MG63 (cell line): ENCODE measurements at regions not wholly inside any gene's neighbourhood (a gene's known extent, or its start where the extent isn't known, plus 50 kb on each side); places are given as distances from the start of the nearest gene placed in this dataset.
"Not testable (repeated sequence)": the region's sequence is repeated elsewhere in the genome, so short reads cannot be mapped to it uniquely, and the experiment has no call there.

Source experiments
- DNase-seq: peaks from one replicate; pipeline ENCODE4 v3.0.0-alpha.2; 2020
- H3K27me3 ChIP-seq: fragments of 250-450 bp; sonication (Bioruptor Pico); 2 replicates; pipeline ENCODE4 v1.5.1; 2020; ENCODE audit warnings: mild to moderate bottlenecking, moderate library complexity
- H3K36me3 ChIP-seq: fragments of 250-450 bp; sonication (Bioruptor Pico); 2 replicates; pipeline ENCODE4 v1.5.1; 2020; ENCODE audit warnings: mild to moderate bottlenecking, moderate library complexity
- H3K4me3 ChIP-seq: fragments of 250-450 bp; sonication (Bioruptor Pico); 2 replicates; pipeline ENCODE4 v1.5.1; 2020; ENCODE audit warnings: mild to moderate bottlenecking, moderate library complexity
- H3K9me3 ChIP-seq: fragments of 250-450 bp; sonication (Bioruptor Pico); 2 replicates; pipeline ENCODE4 v1.5.1; 2020; ENCODE audit warnings: mild to moderate bottlenecking, moderate library complexity

DNA sequence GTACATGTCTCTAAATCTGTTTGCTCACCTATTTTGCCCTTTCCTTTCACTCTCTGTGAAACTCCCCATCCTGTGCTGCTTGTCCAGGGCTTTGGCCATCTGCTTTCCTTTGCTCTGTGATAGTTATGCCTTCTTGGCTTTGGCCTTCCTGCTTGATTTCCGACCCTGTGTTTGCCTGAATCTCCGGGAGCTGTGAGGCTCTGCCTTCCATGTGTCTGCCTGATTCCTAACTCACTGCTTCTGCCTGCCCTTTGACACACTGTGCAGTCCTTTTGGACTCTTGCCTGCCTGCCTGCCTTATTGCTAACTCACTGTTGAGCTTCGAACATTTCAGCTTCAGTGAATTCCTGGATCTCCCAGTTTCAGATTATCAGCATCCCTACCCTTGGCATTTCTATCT, 143.1 kb downstream of the C4orf33 start:
- Histone ChIP-seq H3K9me3 (no peaks in the 10 kb centered on the region), H3K4me3 (no peak overlapping the region), H3K27me3 (no peaks in the 10 kb centered on the region), H3K36me3 (no peaks in the 10 kb centered on the region)
- DNase-seq, result no peak

DNA sequence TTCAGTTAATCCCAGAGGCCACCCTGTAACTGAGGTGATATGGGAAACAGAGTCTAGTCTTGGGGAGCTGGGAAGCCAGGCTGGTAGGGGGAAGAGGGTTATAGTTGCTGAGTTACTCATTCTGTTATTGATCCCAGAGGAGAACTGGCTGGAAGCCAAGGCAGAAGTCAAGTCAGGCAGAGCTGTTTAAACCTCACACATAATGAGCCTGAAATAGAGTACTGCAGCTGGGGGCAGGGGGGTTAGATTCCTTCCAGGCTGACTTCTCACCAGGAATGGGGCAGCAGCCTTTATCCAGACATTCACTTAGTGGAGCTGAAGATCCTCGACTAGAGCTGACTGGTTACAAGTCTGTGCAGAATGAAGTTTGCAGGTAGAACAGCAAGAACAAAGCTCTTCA, 144.9 kb downstream of the C4orf33 start:
- no peaks in the 10 kb centered on the region for H3K36me3 ChIP-seq
- DNase-seq, result no peak
- H3K9me3 ChIP-seq, result no peaks in the 10 kb centered on the region
- no peak overlapping the region for H3K4me3 ChIP-seq
- no peaks in the 10 kb centered on the region for H3K27me3 ChIP-seq

DNA sequence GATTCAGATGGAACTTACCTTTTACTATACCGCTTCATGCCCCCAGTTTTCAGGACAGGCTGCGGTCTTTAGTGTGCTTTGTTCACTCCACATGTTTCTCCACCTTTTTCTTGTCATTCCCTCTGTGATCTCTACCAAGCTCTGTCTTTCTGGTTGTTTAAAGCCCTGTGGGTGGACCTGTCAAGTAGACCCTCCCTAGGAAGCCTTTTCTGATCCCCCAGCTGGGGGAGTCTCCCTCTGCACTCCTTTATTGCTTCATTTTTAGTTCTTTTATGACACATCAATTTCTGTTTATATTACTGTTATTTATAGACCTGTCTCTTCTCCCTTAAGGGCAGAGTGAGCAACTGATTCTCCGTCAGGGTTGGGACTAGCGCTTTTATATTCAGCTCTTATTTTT, 150.2 kb downstream of the C4orf33 start:
- Histone ChIP-seq H3K9me3 (no peaks in the 10 kb centered on the region), H3K27me3 (no peaks in the 10 kb centered on the region), H3K36me3 (no peaks in the 10 kb centered on the region), H3K4me3 (no peak overlapping the region)
- no peak for DNase-seq

DNA sequence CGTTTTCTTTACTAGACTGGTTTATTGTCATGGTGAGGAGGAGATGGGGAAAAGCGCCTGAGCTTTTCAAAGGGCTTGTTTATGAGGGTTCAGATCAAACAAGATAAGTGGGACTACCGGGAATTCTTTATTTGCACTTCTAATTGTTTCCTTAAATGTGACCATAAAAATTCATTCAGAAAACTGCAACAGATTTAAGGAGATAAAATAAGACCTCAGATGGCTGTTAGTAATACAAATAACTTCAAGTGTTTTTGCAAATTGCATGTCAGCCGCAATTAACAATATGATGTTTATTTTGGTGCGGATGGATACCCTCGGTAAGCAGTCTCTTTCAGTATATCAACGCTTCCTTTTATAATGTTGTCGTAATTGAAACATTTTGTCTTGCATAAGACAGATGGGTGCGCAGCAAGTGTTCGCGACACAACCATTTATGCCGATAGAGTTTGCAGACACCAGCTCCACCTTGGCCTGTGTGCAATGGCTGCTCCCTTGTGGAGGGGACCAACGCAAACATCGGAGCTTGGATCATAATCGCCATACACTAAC, 151.0 kb downstream of the C4orf33 start:
- Histone ChIP-seq H3K4me3 (no peak overlapping the region), H3K27me3 (no peaks in the 10 kb centered on the region), H3K9me3 (no peaks in the 10 kb centered on the region), H3K36me3 (no peaks in the 10 kb centered on the region)
- DNase-seq, result no peak

DNA sequence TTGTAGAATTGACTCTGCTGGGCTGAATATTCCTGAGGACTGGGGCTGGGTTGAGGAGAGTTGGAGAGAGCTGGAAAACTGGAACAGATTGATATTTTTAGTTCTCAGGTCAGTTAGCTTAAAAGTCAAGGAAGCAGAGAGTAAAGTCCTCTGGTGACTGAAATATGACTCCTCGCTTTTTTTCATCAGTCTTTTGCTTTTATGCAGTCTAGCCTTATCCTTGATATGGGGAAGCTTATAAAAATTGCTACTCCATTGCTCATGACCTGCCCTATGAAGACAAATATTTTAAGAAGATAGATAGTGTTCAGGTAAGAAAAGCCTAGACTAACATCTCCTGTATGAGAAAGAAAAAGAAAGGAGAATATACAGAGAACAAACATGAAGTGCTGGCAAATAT, 152.7 kb downstream of the C4orf33 start:
- Histone ChIP-seq H3K4me3 (no peak overlapping the region), H3K27me3 (no peaks in the 10 kb centered on the region)
- DNase-seq, result no peak

DNA sequence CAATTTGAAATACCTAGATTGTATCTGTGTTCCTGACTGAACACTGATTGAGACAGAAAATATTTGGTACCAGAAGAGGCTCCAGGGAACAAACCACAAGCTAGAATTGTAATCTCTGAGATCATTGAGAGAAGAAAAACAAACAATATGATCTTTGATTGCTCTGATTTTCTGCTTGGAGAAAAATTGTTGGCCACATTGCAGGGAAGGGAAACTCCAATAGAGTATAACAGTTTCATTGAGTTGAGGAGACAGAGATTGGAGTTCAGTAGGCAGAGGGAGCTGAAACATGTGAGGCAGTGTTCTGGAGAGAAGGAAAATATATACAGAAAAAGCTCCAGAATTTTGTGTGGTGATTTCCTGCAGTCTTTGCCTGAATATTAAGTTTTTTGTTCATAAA, 158.2 kb downstream of the C4orf33 start:
- Histone ChIP-seq H3K36me3 (no peaks in the 10 kb centered on the region), H3K9me3 (no peaks in the 10 kb centered on the region), H3K27me3 (no peaks in the 10 kb centered on the region), H3K4me3 (no peak overlapping the region)
- DNase-seq, result no peak

More for the DNA sequence above, 152.7 kb downstream of the C4orf33 start:
- no peaks in the 10 kb centered on the region for H3K36me3 ChIP-seq
- no peaks in the 10 kb centered on the region for H3K9me3 ChIP-seq

DNA sequence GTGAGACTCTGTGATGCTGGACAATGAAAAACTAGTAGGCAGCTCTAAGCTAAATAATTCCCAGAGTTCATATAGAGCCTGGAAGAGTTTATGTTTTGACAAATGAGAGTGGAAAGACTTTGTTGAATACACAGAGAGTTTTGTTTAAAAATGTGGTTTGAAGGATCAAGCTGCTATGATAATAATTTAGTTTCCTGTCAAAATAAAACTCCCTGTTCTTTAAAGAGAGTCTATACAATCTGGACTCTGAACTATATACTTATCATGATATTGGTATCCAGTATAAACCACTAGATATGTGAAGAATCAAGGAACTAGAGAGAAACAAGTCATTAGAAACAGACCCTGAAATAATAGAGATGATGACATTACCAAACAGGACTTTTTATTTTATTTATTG, 158.6 kb downstream of the C4orf33 start:
- H3K27me3 ChIP-seq, result no peaks in the 10 kb centered on the region
- H3K4me3 ChIP-seq, result no peak overlapping the region
- no peak for DNase-seq
- H3K36me3 ChIP-seq, result no peaks in the 10 kb centered on the region
- no peaks in the 10 kb centered on the region for H3K9me3 ChIP-seq

DNA sequence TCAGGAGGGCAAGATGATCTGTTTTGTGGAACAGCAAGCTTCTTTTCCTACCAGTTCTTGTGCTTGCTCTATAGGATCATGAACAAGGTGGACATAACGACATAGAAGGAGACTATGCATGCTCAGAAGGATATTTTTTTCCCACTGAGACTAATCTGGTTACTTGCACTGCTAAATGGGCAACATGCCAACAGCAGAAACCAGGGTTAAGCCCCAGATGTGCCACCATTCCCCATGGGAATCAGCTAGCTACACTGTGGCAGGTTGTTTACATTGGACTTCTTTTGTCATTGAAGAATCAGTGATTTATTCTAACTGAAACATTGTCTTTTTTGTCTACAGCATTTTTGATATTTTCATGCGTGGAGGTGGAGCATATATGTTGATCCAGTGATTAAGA, 165.6 kb downstream of the C4orf33 start:
- no peak overlapping the region for H3K4me3 ChIP-seq
- H3K36me3 ChIP-seq, result no peaks in the 10 kb centered on the region
- H3K27me3 ChIP-seq, result no peaks in the 10 kb centered on the region
- no peak for DNase-seq
- no peaks in the 10 kb centered on the region for H3K9me3 ChIP-seq

DNA sequence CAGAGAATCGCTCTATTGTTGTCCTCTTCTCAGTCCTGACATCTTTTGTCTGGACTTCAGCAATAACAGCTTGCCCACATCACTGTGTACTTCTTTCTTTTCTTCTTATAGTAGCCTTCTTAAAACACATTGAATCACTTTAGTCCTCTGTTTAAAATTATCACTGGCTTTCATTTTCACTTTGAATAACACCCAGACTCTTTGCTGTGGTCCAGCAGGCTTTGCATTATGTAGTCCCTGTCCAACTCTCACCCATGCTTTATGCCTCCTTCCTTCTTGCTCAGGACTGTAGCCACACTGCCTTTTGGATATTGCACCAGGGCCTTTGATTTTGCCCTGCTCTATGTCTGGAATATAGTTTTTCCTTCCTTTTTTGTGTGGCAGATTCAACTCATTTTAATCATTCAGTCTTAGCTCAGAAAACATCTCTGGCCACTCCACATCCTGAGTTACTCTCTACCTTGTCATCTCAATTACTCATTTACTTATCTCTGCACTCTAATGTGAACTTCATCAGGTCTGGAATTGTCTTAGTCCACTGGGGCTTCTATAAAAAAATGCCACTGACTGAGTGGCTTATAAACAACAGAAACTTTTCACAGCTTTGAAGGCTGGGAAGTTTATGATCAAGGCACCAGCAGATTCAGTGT, 168.2 kb downstream of the C4orf33 start:
- no peaks in the 10 kb centered on the region for H3K9me3 ChIP-seq
- H3K36me3 ChIP-seq, result no peaks in the 10 kb centered on the region
- no peaks in the 10 kb centered on the region for H3K27me3 ChIP-seq
- no peak for DNase-seq
- no peak overlapping the region for H3K4me3 ChIP-seq

DNA sequence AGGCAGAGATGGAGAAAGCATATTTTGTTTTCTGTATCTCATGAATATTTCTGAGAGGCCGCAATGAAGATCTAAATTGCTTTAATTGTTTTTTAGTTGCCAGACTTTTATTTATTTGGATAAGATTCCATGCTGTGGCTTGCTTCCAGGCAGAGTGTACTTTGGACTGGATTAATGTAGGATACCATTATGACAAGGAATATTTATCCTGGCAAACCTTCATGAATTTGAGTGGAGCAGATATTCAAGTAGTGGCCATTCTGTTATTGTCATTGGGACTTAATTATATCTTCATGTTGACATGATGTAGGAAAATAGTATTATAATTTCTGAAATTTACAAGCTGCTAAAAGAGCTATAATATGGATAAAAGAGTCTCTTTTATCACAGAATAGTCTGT, 182.9 kb downstream of the C4orf33 start:
- no peak overlapping the region for H3K4me3 ChIP-seq
- DNase-seq, result no peak
- no peaks in the 10 kb centered on the region for H3K27me3 ChIP-seq
- H3K9me3 ChIP-seq, result no peaks in the 10 kb centered on the region
- no peaks in the 10 kb centered on the region for H3K36me3 ChIP-seq

DNA sequence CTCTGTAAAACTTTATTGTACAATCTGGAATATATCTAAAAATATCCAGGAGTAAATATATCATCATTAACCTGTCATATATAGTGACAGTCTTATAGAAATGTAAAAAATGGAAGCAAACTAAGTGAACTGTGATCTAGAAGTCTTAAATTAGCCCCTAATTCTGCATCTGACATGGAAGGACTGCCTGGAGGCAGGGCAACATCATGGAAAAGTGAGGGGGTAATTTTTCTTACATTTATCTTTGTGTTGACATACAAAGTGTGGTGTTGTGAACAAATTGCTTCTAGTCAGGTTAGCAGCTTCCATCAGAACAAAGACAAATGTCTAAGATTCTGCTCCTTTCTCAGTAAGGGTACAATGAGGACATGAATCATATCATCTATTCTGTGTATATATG, 186.3 kb downstream of the C4orf33 start:
- Histone ChIP-seq H3K9me3 (no peaks in the 10 kb centered on the region), H3K36me3 (no peaks in the 10 kb centered on the region), H3K27me3 (no peaks in the 10 kb centered on the region), H3K4me3 (no peak overlapping the region)
- DNase-seq, result no peak

DNA sequence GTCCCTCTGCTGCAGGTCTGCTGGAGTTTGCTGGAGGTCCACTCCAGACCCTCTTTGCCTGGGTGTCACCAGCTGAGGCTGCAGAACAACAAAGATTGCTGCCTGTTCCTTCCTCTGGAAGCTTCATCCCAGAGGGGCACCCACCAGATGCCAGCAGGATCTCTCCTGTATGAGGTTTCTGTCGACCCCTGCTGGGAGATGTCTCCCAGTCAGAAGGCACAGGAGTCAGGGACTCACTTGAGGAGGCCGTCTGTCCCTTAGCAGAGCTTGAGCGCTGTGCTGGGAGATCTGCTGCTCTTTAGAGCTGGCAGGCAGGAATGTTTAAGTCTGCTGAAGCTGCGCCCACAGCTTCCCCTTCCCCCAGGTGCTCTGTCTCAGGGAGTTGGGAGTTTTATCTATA, 196.2 kb downstream of the C4orf33 start:
- not testable (repeated sequence) for H3K9me3 ChIP-seq, H3K27me3 ChIP-seq, H3K4me3 ChIP-seq, DNase-seq, H3K36me3 ChIP-seq

DNA sequence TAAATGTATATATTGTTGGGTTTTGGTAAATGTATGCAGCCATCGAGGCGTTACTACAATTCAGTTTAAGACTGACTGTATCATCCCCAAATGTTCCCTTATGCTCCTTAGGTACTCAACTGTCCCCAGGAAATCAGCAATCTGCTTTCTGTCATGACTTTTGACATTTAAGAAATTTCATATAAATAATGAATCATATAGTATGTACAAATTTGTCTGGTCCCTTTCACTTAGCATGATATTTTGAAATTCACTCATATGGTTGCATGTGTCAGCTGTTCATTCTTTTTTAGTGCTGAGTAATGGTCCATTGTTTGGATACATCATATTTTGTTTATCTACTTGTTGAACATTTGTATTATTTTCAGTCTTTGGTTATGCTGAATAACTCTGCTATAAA, 218.8 kb downstream of the C4orf33 start:
- Histone ChIP-seq H3K27me3 (no peaks in the 10 kb centered on the region), H3K4me3 (no peak overlapping the region), H3K36me3 (no peaks in the 10 kb centered on the region), H3K9me3 (no peaks in the 10 kb centered on the region)
- DNase-seq, result no peak

DNA sequence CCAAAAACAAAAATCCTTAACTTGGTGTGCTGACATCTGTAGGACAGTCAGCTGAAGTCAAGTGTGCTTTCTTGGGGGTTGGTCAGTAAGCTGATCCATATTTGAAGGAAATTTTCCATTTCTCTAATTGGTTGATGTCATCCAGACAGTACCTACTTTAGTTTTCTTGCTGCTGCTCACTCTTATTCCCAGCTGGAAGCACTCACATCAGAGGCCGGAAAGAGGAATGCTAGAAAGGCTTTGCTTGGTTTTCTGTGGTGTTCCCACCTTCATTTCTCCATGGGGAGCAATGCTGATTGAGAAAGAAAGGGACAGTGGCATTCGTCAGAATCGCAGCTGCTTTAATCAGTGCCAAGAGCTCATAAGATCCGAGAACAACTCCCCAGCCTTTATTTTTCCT, 227.0 kb downstream of the C4orf33 start:
- H3K36me3 ChIP-seq, result no peaks in the 10 kb centered on the region
- no peak overlapping the region for H3K4me3 ChIP-seq
- H3K27me3 ChIP-seq, result no peaks in the 10 kb centered on the region
- no peak for DNase-seq
- H3K9me3 ChIP-seq, result no peaks in the 10 kb centered on the region

DNA sequence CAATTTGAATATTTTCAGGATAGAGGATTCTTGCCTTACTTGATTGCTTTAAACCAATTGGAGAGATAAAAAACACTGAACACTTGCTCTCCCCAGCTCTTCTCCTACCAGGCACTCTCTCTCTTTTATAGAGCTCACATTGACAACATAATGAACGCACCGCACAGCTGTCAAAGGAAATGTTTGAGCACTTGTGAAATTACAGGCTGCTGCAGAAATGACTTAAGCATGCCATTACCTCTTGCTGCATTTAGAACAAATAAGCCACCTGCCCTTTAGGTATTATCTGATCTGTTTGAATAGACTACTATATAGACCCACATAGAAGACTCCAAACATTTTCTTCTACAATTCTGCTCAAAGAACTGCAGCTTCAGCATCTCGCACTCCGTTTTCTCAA, 227.7 kb downstream of the C4orf33 start:
- H3K36me3 ChIP-seq, result no peaks in the 10 kb centered on the region
- DNase-seq, result no peak
- H3K4me3 ChIP-seq, result no peak overlapping the region
- H3K9me3 ChIP-seq, result no peaks in the 10 kb centered on the region
- no peaks in the 10 kb centered on the region for H3K27me3 ChIP-seq

DNA sequence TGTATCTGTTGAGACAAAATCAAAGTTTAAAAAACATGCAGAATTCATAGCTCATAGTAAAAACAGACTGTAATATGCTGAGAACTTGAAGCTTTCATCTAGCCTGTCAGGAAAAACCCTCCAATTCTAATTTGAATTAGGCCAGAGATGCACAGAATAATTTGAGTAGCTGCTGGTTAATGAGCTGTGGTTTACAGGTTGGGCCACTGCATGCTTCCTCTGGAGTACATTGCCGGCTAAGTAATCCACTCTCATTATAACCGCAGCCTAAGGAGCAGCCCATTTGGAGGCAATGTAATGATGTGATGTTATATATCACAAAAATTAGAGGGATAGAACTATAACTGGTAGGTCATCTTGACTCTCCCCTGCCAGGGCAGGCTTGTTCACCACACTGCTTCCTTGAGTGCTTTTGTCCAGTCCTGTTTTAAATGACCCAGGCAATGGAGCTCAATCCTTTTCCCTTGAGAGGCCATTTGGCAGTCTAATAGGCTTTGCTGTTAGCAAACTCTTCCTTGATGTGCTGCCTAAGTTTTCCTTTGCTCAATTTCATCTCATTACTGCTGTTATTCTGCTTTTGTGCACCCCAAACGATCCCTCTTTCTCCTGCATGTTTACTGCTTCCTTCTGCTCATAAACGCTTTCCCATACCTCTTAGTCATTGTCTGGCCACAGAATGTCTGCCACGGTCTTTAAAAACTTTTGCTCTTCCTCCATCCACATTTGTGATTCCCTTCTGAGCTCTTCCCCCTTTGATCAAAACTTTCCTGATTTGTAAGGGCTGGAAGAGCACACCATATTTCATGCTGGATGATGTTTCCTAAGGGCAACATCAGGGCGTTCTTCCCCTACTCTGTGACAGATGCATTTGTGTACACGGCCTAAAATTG, 230.9 kb downstream of the C4orf33 start:
- Histone ChIP-seq H3K27me3 (no peaks in the 10 kb centered on the region), H3K9me3 (no peaks in the 10 kb centered on the region), H3K4me3 (no peak overlapping the region), H3K36me3 (no peaks in the 10 kb centered on the region)
- no peak for DNase-seq

DNA sequence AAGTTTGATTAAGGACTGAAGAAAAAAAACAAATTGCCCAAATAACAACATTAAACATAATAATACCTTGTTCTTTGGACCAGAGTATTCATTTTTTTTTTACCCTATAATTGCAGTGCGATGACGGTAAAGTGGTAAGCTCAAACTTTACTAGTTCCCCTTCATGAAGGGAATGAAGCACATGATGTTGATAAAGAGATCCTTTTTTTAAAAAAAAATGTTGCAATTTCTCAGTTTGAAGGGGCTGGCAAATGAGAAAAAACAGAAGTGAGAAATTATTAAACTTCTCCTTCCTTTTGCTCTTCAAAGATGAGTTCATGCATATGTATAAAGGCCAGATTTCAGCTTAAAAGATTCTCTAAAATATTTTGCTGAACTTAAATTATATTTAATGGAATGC, 231.7 kb downstream of the C4orf33 start:
- no peak overlapping the region for H3K4me3 ChIP-seq
- DNase-seq, result no peak
- no peaks in the 10 kb centered on the region for H3K27me3 ChIP-seq
- no peaks in the 10 kb centered on the region for H3K9me3 ChIP-seq
- no peaks in the 10 kb centered on the region for H3K36me3 ChIP-seq

DNA sequence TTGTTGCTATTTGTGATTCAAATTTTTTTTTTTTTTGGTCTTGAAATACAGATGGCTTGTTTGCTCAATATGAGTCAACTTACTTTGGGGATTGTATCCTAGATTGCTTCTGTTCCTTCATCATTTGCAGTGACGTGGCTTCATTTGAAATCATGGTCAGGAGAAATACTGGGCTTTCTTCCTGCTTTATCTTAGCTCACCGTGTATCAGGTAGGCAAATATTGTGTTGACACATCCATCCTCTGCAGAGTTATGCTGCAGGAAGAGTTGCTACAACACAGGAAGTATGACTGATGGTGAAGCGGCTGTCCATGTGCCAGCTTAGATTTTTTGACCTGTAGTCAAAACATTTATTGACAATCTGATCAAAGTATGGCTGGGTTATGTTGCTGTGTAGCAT, 232.2 kb downstream of the C4orf33 start:
- Histone ChIP-seq H3K36me3 (no peaks in the 10 kb centered on the region), H3K4me3 (no peak overlapping the region), H3K9me3 (no peaks in the 10 kb centered on the region), H3K27me3 (no peaks in the 10 kb centered on the region)
- no peak for DNase-seq
